ENCODE measurements at regions not wholly inside any gene's neighbourhood (a gene's known extent, or its start where the extent isn't known, plus 50 kb on each side); places are given as distances from the start of the nearest gene placed in this dataset.

DNA sequence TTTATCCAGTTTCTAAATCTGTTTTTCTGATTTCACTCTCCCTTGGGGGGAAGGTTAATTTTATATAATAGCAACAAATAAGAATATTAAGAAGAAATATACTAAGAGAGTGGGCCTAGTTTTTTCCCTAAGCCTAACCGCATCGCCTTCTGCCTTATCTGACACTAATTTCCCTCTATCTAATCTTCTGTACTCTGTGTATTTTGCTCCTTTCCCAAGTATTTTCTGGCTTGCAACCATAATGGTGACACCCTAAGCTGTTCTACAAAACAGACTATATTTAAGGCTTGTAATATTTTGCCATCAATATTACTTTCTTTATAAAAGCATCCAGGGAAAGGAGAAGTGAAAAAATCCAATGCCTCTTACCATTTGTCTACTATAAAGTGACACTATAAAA, 1168.8 kb downstream of the GALC start:
- TF ChIP-seq CTCF (IDR thresholded peaks at IDR 0.05) (no peak), POLR2A (IDR thresholded peaks at IDR 0.05) (no peak)

Measured in adrenal gland (tissue), 5 donors.